H9 (cell line): ENCODE measurements at regions not wholly inside any gene's neighbourhood (a gene's known extent, or its start where the extent isn't known, plus 50 kb on each side); places are given as distances from the start of the nearest gene placed in this dataset.

Experiments used
- DNase-seq: peaks from one replicate; pipeline ENCODE4 v3.0.0-alpha.2; 2017
- H2AFZ ChIP-seq: one replicate; pipeline ENCODE4 v1.6.1; 2013; ENCODE audit warnings: mild to moderate bottlenecking, low read length, control low read depth, moderate library complexity
- H2AK5ac ChIP-seq: 2 replicates; pipeline ENCODE4 v1.6.1; 2013; ENCODE audit warnings: low read length, control low read depth, mixed read lengths; ENCODE audit not compliant: insufficient read length
- H2BK120ac ChIP-seq: one replicate; pipeline ENCODE4 v1.6.1; 2013; ENCODE audit warnings: low read depth, mild to moderate bottlenecking, low read length, control low read depth, inconsistent platforms; ENCODE audit not compliant: poor library complexity, severe bottlenecking
- H2BK12ac ChIP-seq: 2 replicates; pipeline ENCODE4 v1.6.1; 2013; ENCODE audit warnings: low read length, control low read depth, mixed read lengths, low read depth; ENCODE audit not compliant: insufficient read length
- H2BK15ac ChIP-seq: 2 replicates; pipeline ENCODE4 v1.6.1; 2013; ENCODE audit warnings: low read depth, low read length, control low read depth
- H2BK20ac ChIP-seq: one replicate; pipeline ENCODE4 v1.6.1; 2013; ENCODE audit warnings: low read depth, mild to moderate bottlenecking, low read length, control low read depth, inconsistent platforms; ENCODE audit not compliant: poor library complexity, severe bottlenecking
- H2BK5ac ChIP-seq: 2 replicates; pipeline ENCODE4 v1.6.1; 2013; ENCODE audit warnings: low read length, control low read depth, mixed read lengths; ENCODE audit not compliant: insufficient read length
- H3K14ac ChIP-seq: 2 replicates; pipeline ENCODE4 v1.6.1; 2013; ENCODE audit warnings: low read length, control low read depth; ENCODE audit not compliant: insufficient read depth
- H3K18ac ChIP-seq: 2 replicates; pipeline ENCODE4 v1.6.1; 2013; ENCODE audit warnings: low read depth, mild to moderate bottlenecking, mixed read lengths, low read length, control low read depth; ENCODE audit not compliant: insufficient read length
- H3K23ac ChIP-seq: 2 replicates; pipeline ENCODE4 v1.6.1; 2013; ENCODE audit warnings: low read length, control low read depth, mixed read lengths, low read depth; ENCODE audit not compliant: insufficient read length
- H3K23me2 ChIP-seq: 2 replicates; pipeline ENCODE4 v1.6.1; 2013; ENCODE audit warnings: low read depth, mild to moderate bottlenecking, mixed read lengths, low read length, control low read depth; ENCODE audit not compliant: insufficient read length, poor library complexity, severe bottlenecking
- H3K27ac ChIP-seq: 2 replicates; pipeline ENCODE4 v1.5.1; 2013; ENCODE audit warnings: low read length, control low read depth, mixed read lengths, low read depth; ENCODE audit not compliant: insufficient read length
- H3K27me3 ChIP-seq: 2 replicates; pipeline ENCODE4 v1.6.1; 2013; ENCODE audit warnings: low read length, control low read depth, inconsistent platforms; ENCODE audit not compliant: insufficient read depth
- H3K4ac ChIP-seq: 2 replicates; pipeline ENCODE4 v1.6.1; 2013; ENCODE audit warnings: low read depth, mild to moderate bottlenecking, control low read depth, inconsistent platforms, low read length, moderate library complexity
- H3K4me1 ChIP-seq: 2 replicates; pipeline ENCODE4 v1.6.1; 2013; ENCODE audit warnings: low read length, control low read depth, inconsistent platforms; ENCODE audit not compliant: insufficient read depth
- H3K4me2 ChIP-seq: 2 replicates; pipeline ENCODE4 v1.6.1; 2013; ENCODE audit warnings: low read length, control low read depth, mixed read lengths; ENCODE audit not compliant: insufficient read length, insufficient read depth
- H3K56ac ChIP-seq: 2 replicates; pipeline ENCODE4 v1.6.1; 2013; ENCODE audit warnings: low read depth, mild to moderate bottlenecking, mixed read lengths, low read length, control low read depth; ENCODE audit not compliant: insufficient read length
- H3K79me1 ChIP-seq: 2 replicates; pipeline ENCODE4 v1.6.1; 2013; ENCODE audit warnings: low read depth, mild to moderate bottlenecking, moderate library complexity, low read length, control low read depth, inconsistent platforms; ENCODE audit not compliant: insufficient read depth, poor library complexity, severe bottlenecking
- H3K79me2 ChIP-seq: 2 replicates; pipeline ENCODE4 v1.6.1; 2013; ENCODE audit warnings: low read length, control low read depth, inconsistent platforms; ENCODE audit not compliant: insufficient read depth
- H3K9ac ChIP-seq: 2 replicates; pipeline ENCODE4 v1.6.1; 2013; ENCODE audit warnings: low read length, control low read depth, mixed read lengths; ENCODE audit not compliant: insufficient read length; ENCODE audit errors: extremely low read depth
- H3K9me3 ChIP-seq: one replicate; pipeline ENCODE4 v1.6.1; 2013; ENCODE audit warnings: low read depth, low read length, inconsistent platforms; ENCODE audit not compliant: control insufficient read depth
- H3T11ph ChIP-seq: one replicate; pipeline ENCODE4 v1.6.1; 2013; ENCODE audit warnings: mild to moderate bottlenecking, low read length, control low read depth, inconsistent platforms
- H4K20me1 ChIP-seq: one replicate; pipeline ENCODE4 v1.6.1; 2013; ENCODE audit not compliant: control insufficient read depth, insufficient read length, insufficient read depth
- H4K5ac ChIP-seq: 2 replicates; pipeline ENCODE4 v1.6.1; 2013; ENCODE audit warnings: low read depth, mild to moderate bottlenecking, mixed read lengths, low read length, control low read depth; ENCODE audit not compliant: insufficient read length
- H4K8ac ChIP-seq: replicated peaks from 2 replicates; pipeline ENCODE4 v1.6.1; 2013; ENCODE audit warnings: low read length, control low read depth, mixed read lengths, low read depth; ENCODE audit not compliant: insufficient read length
- H4K91ac ChIP-seq: 2 replicates; pipeline ENCODE4 v1.6.1; 2013; ENCODE audit warnings: low read depth, mild to moderate bottlenecking, moderate library complexity, mixed read lengths, low read length, control low read depth; ENCODE audit not compliant: insufficient read length
- H3K27ac Mint-ChIP-seq, 3 experiments: 2 replicates in 2 of 3; 3 replicates in 1 of 3; pipeline ENCODE4 v1.8.0; 2020 to 2021; ENCODE audit warnings: mixed read lengths in 3 of 3, mild to moderate bottlenecking in 1 of 3, moderate library complexity in 1 of 3
- H3K27me3 Mint-ChIP-seq: 2 replicates; pipeline ENCODE4 v1.8.0; 2021; ENCODE audit warnings: low read depth, mild to moderate bottlenecking, moderate library complexity, mixed read lengths
- H3K36me3 Mint-ChIP-seq, 3 experiments: 2 replicates in 2 of 3; 3 replicates in 1 of 3; pipeline ENCODE4 v1.8.0; 2020 to 2021; ENCODE audit warnings: low read depth in 3 of 3, mixed read lengths in 3 of 3; ENCODE audit not compliant: insufficient read depth in 1 of 3
- H3K4me1 Mint-ChIP-seq, 2 experiments: 2 replicates each; pipeline ENCODE4 v1.8.0; 2020; ENCODE audit warnings: mixed read lengths in 2 of 2
- H3K4me3 Mint-ChIP-seq, 2 experiments: 2 replicates in 1 of 2; 3 replicates in 1 of 2; pipeline ENCODE4 v1.8.0; 2020 to 2021; ENCODE audit warnings: mild to moderate bottlenecking in 2 of 2, mixed read lengths in 2 of 2, moderate library complexity in 1 of 2
- H3K9me3 Mint-ChIP-seq, 2 experiments: 2 replicates in 1 of 2; 3 replicates in 1 of 2; pipeline ENCODE4 v1.8.0; 2020; ENCODE audit warnings: mild to moderate bottlenecking in 2 of 2, mixed read lengths in 2 of 2, moderate library complexity in 1 of 2
- WGBS: extraction: QIAGEN DNeasy Blood & Tissue Kit; methylation state at CpG from one replicate; pipeline ENCODE4 v1.1.7; 2013; ENCODE audit warnings: missing lambda C conversion rate, low lambda C conversion rate, mixed read lengths; ENCODE audit not compliant: insufficient read length; ENCODE audit errors: extremely low coverage; 5-methylcytosine and 5-hydroxymethylcytosine counted together
- TF ChIP-seq, protein P1 (sequence below): fragments of 200-600 bp; sonication (generic); conservative IDR thresholded peaks from 3 replicates; pipeline ENCODE4 v1.8.0; 2021; ENCODE audit warnings: antibody characterized with exemption, mild to moderate bottlenecking

DNA sequence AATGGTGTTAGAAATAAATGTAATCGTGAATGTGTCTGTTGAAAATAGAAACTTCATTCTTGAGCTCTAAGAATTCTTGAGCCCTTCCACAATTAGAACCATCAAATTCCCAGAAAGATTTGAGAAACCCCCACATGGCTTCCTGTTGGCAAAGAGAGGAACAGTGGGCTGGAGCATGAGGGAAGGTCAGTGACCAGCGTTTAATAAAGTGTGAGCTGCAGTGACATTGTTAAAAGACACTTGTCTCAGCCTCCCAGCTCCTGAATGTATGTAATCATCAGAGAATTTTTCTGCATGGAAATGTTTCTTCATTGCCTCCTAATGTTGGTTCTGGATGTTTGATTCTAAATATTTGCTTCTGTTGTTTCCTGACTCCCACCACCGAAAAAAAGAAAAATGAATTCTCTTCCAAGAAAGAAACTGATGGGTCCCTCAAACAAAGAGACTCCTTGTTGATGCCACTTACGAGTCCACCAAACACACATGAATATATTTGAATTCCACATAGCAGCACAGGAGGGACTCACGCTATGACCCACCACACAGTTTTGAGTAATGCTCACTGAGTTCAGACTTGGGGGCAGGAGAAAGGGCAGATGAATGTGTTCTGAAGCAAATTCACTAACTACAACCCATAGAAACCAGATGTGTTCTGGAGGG, 225.1 kb upstream of the KLHL29 start:
- Histone ChIP-seq H3K9me3 (no peaks in the 10 kb centered on the region), H4K8ac (no peak overlapping the region), H2AFZ (no peak overlapping the region), H3K18ac (no peak overlapping the region), H2BK120ac (no peak overlapping the region), H3K4me1 (no peaks in the 10 kb centered on the region), H3K27ac (no peak overlapping the region), H3K79me2 (no peaks in the 10 kb centered on the region; the same call in 1 of the 2 replicates), H2BK20ac (no peak overlapping the region), H3K79me1 (no peaks in the 10 kb centered on the region), H3K4ac (no peak overlapping the region), H2BK15ac (no peak overlapping the region), H4K5ac (no peak overlapping the region), H2BK5ac (no peak overlapping the region), H2AK5ac (no peak overlapping the region), H3K4me2 (no peak overlapping the region), H3K56ac (no peak overlapping the region), H3K23ac (no peak overlapping the region), H4K20me1 (no peaks in the 10 kb centered on the region), H3K9ac (no peak overlapping the region), H3K23me2 (peaks cover 3% of the 10 kb centered on the region), H3K14ac (no peak overlapping the region), H3T11ph (no peak overlapping the region), H4K91ac (no peak overlapping the region), H3K27me3 (no peaks in the 10 kb centered on the region), H2BK12ac (no peak overlapping the region)
- Mint-ChIP-seq H3K36me3 (no peaks in the 10 kb centered on the region), H3K27ac (no peak overlapping the region), H3K4me3 (no peak overlapping the region), H3K4me1 (no peaks in the 10 kb centered on the region), H3K9me3 (no peaks in the 10 kb centered on the region), H3K27me3 (peaks cover 3% of the 10 kb centered on the region; the same call in 1 of the 2 replicates)
- TF ChIP-seq, protein P1, sequence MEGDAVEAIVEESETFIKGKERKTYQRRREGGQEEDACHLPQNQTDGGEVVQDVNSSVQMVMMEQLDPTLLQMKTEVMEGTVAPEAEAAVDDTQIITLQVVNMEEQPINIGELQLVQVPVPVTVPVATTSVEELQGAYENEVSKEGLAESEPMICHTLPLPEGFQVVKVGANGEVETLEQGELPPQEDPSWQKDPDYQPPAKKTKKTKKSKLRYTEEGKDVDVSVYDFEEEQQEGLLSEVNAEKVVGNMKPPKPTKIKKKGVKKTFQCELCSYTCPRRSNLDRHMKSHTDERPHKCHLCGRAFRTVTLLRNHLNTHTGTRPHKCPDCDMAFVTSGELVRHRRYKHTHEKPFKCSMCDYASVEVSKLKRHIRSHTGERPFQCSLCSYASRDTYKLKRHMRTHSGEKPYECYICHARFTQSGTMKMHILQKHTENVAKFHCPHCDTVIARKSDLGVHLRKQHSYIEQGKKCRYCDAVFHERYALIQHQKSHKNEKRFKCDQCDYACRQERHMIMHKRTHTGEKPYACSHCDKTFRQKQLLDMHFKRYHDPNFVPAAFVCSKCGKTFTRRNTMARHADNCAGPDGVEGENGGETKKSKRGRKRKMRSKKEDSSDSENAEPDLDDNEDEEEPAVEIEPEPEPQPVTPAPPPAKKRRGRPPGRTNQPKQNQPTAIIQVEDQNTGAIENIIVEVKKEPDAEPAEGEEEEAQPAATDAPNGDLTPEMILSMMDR: no peak
- no peak for DNase-seq
- no CpG with 5 or more reads among the region's 5 CpGs for WGBS
